GM21423 (cell line): ENCODE measurements at regions not wholly inside any gene's neighbourhood (a gene's known extent, or its start where the extent isn't known, plus 50 kb on each side); places are given as distances from the start of the nearest gene placed in this dataset.

Experiments used
- ATAC-seq: cut with Tn5 transposase; IDR thresholded peaks from one replicate; pipeline ENCODE4 v1.9.1; 2021; ENCODE audit warnings: mild to moderate bottlenecking, moderate library complexity; ENCODE audit not compliant: unreplicated experiment

DNA sequence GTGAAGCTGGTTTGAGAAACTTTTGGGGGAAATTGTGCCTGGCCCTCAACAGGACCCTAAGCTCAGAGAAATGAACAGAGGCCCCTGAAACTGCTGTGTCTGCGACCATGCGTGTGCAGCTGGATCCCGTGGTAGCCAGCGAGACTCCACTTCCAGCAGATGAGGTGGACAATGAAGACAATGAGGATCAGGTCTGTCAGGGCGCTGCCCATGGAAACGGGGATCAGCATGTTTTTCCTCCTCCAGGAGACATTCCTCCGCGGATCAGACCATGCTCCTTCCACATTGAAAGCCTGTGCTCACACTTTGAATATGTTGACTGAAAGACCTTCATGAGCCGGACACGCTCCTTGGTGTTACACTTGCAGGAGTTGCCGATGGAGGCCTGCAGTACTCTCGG, 1439.8 kb upstream of the ALCAM start:
- ATAC-seq: no peak

DNA sequence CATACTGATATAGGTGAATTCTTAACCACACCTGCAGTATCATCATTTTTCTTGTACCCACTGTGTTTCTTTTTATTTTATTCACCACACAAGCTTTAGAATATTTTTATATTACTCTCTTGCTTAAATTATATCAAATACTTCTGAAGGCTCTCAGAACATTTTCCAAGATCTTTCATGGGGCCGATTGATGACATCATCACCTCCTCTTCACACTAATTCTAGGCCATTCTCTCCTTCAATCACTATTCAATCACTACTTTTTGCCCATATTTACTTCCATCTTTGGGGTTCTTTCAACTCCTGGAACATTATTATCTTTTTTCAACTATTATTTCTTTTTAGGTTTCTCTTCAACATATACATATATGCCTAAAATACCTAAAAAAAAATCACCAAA, 1438.8 kb upstream of the ALCAM start:
- ATAC-seq: no peak

DNA sequence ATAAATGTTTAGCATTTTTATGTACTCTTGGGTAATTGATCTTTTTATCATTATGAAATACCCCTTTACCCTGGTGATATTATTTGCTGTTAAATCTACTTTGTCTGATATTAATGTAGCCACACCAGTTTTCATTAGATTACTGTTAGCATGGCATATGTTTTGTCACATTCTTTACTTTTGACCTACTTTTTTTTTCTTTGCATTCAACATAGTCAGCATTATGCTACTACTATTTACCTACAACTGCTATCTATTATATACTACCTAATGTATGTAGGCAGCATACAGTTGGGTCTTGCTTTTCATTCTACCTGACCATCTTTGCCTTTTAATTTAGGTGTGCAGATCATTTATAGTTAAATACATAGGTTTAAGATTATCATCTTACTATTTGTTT, 1429.6 kb upstream of the ALCAM start:
- no peak for ATAC-seq

DNA sequence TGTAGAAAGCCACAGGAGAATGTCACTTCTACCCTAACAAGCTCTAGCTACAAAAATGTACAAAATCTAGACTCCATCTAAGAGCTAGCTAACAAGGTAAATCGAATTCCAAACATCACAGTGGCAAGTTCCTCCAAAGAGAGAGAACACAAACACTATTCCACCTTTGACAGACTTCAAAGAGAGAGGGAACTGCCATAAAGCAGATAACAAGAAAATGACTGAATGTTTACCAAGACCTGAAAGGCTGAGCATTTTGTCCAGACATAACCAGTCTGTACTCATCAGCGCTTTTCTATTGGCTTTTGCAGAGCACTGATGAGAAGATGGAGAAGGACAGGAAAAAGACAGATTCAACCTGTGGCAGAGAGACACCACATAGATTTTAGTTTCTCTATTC, 1419.6 kb upstream of the ALCAM start:
- ATAC-seq: no peak

DNA sequence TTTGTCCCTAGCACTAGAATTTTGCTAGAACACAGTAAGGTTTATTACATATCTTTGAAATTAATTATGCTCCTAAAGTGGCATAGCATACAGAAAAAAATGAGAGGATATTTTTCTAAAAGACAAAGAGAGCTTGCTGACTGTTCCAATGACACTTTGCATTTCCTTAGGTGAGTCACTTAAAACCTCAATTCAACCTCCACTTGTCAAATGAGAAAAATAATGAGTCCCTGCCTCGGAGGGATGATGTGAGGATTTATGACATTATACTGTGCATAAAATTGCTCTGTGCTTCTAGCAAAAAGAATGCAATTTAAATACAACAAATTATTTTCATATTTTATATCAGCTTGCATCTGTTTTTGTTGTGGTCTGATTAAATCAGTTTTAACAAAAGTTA, 1417.0 kb upstream of the ALCAM start:
- no peak for ATAC-seq

DNA sequence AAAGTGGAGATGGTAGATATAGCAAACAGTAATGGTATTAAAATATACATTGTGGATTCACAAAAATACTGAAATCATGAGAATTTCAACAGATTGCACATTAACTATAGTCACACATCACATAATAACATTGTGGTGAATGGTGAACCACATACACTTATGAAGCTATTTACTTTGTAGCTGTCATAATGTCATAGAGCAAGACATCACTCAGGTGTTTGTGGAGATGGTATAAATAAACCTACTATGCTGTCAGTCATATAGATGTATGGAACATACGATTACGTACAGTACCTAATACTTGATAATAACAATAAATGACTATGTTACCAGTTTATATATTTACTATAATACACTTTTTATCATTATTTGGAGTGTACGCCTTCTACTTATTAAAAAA, 1416.0 kb upstream of the ALCAM start:
- ATAC-seq: no peak

DNA sequence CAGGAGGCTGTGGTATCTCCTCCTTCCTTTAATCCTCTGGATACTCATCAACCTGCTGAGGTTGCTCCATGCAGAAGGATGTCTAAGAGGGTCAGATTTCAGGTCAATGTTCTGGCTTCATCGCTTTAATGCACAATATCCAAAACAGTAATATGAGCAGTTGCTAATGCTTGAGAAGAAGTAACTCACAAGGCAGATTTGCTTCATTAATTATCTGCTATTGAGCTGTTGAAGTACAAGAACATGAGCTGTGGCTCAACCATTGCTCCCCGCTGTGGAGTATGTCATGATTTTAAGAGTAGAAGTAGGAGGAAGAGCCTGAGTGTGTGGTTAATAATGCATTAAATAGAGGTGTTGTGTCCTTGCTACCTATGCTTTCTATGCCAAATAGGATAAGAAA, 1412.9 kb upstream of the ALCAM start:
- ATAC-seq: no peak

DNA sequence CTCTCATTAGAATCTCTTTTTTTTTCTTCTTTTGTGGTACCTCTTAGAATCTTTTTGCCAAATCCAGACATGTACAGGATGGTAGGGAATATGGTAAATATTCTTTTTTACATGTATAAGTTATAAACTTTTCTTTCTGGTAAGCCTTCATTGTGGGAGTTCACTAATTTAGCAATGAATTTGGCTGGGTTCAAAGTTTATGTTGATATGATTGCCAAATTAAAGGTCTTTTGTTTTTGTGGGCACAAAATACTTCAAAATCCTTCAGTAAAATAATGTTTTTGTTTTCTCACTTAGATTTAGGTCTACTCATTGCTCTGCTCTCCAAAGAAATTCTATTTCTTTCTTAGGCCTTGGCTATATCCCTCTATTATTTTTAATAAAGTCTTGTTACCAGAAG, 1405.9 kb upstream of the ALCAM start:
- no peak for ATAC-seq

DNA sequence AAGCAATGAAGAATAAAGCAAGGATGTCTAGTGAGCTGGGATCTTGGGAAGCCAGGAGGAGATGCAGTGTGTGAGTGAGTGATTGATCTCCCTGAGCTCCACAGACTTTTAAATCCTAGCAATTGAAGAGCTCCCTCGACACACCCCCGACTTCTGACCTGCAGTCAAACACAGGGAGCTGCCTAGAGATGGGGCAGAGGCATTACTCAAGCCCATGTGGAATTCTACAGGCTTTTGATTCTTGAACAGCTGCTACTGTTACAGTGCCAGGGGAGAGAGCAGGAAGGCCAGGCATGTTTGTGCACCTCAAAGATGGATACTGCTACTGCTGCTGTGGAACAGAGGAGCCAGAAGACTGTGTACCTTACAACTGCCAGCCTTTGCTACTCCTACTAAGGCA, 1403.1 kb upstream of the ALCAM start:
- ATAC-seq: no peak

DNA sequence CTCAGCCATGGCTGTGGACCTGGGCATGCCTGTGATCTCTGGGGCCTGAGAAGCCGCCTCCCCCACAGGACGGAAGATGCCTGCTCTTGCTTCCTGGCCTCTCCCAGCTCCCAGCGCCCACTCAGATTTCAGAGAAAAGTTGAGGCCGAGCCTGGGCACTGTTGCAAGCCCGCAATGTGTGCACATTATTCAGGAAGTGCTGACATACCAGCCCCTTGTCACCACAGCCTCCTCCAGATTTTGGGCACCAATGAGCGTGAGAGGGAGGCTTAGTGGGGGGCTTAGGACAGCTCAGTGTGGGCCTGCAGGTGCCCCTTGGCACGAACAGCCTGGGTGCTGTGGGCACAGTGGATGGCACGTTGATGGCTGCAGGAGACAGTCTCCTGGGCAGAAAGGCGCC, 1400.9 kb upstream of the ALCAM start:
- ATAC-seq: no peak

DNA sequence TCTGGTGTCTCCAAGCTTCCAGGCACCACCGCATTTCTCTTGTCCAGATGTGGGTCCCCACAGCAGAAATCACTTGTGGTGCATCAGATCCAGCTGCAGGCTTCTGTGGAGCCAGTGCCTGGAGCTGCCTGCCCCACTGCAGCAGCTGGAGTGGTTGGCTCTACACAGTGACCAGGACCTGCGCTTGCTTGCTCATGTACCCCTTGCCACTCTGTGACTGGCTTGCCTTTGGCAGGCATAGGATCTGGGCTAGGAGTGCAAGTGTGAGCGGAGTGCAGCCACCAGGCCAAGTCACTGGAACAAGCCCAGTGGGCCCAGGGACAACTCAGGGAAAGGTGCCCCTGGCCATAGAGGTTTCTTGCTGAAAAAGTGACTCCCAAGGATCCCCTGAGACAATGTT, 1400.0 kb upstream of the ALCAM start:
- no peak for ATAC-seq

DNA sequence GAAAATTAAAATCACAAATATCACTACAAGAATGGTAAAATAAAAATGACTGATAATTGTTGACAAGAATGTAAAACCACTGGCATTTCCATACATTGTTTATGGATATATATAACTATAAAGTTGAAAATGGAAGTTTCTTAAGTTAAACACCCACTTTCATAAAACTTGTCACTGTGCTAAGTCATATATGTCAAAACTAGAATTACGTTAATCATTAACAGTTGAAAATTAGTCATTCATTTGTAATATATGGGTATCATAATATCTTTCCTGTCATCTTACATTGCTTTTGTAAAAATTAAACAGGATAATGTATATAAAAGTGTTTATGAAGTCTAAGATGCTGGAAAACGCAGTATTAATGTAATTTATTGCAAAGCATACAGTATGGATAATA, 1398.6 kb upstream of the ALCAM start:
- no peak for ATAC-seq

DNA sequence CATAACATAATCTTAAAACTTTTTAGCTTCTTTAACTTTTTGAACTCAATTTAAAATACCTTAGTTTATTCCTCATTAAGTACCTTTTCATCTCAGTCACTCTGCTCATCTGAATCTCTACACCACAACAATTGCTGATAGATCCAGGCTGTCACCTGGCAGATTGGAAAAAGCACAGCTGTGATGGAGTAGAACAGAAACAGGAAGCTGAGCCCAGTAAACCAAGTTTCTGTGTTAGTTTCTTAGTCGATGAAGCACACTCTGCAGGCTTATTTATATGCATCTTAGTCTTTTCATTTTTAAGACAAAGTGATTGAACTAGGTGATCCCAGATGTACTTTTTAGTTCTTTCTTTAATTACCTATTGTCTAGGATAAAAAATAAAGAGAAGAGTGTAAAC, 1398.0 kb upstream of the ALCAM start:
- ATAC-seq: peak; percentile 90

DNA sequence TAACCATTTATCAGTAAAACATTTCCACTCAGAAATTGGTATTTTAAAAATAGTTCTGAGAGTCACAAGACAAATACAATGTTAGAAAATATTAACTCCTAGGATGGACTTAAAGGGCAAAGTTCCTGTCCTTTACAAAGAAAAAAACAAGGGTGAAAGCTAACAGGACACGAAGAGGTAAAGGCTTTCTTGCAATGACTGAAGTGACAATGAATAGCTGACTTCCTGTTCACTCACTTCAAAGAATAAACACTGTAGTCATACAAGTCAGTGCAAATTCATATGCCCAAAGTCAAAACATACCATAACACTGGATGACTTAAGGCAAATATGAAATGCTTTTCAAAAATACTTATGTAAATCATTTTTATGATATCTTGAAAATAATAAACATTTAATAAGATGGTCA, 1389.8 kb upstream of the ALCAM start:
- ATAC-seq: peak; percentile 72

DNA sequence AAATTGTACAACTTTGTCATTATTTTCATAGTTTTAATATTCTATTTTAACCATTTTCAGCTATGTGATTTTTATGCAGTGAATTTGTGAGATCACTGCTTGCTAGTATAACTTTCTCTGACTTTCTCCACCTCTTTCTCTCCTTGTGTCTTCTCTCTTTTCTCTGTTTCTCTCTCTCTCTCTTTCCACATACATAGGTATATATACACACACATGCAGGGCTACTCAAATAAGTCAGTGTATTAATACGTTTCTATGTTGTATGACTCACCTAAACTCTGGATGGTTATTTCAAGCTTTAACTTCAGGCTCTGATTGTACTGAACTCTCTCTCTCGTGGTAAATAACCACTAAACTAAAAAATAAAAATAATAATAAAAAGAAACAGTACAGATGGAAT, 1389.3 kb upstream of the ALCAM start:
- ATAC-seq: no peak

DNA sequence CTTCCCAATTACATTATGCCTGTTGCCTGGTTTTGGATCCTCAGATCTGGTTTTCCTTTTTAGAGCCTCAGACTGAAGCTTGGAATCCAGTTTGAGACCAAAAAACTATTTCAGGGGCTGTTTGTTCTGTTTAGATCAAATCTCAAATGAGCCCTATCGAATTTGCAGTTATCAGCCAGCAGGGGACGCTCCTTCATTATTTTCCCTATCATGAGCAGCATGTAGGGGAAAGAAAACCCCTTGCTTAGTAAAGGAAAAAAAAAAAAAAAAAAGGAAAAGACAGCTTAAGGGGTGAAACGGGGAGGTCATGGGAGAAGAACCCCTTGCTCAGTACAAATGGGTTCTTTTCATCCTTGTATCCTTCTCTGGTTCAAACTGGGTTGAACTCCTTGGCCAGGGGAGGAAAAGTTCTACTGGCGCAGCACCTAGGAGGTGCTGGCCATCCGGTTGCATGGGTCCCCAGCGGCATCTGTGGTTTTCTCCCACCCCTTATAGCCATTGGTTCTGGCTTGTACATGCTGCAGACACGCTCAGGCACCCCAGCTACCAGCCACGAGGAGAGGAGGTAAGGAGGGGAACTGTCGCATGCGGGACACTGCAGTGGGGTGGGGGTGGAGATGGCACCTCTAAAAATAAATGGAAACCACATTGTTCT, 1375.1 kb upstream of the ALCAM start:
- ATAC-seq: no peak

DNA sequence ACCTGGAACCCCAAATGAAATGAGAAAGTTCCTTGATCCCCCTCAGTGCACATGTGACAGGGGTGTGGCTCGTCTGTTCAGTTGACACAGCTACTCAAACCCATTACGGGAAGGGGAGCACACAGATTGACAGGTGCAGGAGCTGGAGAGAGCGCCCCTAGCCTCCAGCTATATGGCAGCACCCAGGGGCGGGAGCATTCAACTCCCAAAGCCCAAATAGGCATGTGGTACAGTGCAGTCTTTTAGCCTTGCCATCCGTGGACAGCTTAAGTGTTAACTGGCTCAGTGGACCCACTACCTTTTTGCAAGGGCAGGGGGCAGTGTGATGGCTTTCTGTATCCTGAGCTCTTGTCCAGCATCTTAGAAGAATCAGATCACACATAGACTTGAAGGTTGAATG, 1374.2 kb upstream of the ALCAM start:
- no peak for ATAC-seq

DNA sequence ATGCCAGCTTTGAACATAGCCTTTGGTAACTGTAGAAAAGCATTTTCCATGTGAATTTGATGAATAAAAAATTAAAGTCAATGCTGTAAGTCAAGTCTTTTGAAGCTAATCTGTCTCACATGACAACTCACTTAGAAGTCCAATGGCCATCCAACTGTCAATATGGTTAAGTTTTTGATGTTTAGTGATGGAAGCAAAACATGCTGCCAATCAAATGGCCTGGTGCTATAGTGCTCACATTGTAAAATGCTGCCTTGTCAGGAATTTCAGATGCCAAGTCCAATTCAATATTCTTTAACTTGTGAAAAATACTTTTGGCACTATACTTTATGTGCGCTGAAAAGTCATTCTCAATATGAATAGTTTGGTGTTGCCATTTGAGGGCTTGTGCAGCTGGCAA, 1361.8 kb upstream of the ALCAM start:
- ATAC-seq: no peak

DNA sequence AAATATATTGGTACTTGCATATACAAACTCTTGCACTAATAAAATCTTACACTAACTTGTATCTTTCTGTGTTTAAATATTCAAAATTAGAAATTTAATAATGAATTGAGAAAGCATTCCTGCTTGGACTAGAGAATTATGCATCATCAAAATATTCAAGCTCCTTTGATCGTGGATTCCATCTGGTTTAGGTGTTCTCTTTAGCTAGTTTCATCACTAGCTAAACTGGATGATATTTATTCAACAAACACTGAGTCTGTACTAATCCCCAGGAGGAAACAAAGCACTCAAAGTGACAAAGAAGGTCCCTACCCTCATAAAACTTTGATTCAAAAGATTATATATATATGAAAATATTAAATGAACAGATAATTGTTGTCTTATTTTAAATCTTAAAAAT, 1360.9 kb upstream of the ALCAM start:
- no peak for ATAC-seq

DNA sequence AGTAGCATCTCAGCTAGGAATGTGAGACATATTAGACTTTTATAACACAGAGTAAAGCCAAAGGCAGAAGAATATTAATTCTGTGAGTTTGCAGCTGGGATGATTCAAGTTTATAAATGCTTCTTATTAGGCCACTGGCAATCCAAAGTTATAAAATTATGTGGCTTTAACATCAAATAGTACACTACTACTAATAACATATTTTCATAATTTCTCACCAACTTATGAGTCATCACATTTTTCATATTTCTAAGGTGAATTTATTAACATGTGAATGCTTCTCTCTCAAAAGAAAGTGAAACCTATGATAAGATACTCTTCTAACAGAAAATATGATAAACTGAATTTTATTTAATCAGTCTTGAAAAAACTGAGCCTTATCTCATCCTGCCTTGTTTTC, 1348.2 kb upstream of the ALCAM start:
- no peak for ATAC-seq

DNA sequence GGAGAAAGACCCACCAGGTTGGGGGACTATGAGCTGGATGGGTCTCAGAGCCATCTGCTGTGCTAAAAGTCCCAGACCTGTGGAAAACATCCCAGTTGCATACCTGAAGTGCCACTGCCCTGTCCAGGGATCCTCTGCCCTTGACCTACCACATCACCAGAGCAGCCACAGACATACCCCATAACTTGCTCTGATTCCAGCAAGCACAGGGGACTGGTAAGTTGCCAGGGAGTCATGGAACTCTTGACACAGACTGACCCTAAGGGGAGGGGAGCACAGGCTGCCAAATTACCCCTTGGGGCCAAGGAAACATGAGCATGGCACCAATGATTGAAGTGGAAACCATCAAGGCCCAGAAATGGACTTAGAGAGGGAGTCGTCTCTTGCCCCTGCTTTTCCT, 1335.1 kb upstream of the ALCAM start:
- no peak for ATAC-seq

DNA sequence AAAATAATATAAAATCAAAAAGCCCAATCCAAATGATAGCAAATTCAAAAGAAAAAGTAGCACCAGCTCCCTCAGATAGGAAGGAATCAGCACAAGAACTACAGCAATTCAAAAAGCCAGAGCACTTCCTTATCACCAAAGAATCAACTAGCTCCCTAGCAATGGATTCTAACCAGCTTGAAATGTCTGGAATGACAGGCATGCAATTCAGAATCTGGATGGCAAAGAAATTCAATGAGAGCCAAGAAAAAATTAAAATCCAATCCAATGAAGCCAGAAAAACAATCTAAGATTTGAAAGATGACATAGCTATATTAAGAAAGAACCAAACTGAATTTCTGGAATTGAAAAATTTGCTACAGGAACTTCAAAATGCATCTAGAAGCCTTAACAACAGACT, 1334.4 kb upstream of the ALCAM start:
- no peak for ATAC-seq

DNA sequence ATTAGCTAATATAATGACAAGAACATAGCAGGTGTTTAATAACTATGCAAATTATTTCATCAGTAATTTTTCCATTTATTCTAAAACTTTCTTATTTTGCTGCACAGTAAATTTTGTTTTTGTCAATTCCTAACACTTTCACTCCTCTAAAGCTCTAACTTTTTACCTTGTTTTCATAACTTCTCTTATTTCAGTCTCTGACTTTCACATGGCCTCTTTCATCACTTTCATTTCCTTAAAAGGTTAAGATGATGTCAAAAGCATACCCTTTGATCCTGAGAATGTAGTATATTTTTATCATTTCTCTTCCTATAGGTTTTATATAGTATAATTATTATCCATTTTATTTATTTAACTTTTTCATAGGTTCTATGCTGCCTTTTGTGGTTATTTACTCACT, 1325.8 kb upstream of the ALCAM start:
- ATAC-seq: no peak
